ENCODE measurements at regions not wholly inside any gene's neighbourhood (a gene's known extent, or its start where the extent isn't known, plus 50 kb on each side); places are given as distances from the start of the nearest gene placed in this dataset.

DNA sequence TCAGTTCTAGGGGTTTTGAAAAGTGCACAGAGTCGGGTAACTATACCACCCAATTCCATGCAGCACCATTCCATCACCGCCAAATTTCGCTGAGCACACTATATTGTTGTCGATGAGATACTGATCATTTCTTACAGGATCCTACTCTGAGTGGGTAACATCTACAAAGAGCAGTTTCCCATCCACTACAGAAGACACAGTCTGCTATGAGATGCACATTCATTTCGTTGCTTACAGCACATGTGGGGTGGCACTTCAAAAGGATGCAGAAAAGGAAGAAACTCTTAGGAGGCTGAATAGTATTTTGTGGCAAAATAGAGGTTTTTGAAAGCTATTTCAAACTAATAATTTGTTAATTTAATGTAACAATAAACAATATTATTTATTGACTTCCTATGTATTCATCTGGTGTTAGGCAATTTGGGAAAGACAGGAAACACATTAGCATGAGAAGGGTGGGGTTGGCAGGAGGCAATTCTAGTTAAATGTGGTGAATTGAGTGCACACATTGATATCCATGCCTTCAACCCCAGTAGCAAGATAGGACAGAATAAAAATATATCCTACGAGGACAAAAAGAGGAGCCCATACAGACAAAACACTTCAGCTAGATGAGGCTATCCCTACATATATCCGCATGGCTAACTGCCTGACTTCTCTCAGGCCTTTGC is 186.8 kb upstream of the PARP11 start:
- in situ Hi-C loops (cut with MboI), result no loop called here
- H3K79me2 ChIP-seq (ENCODE audit: insufficient read depth), result no peaks in the 10 kb centered on the region
- H3K9me2 ChIP-seq (ENCODE audit: insufficient read depth), result no peaks in the 10 kb centered on the region
- H4K20me1 ChIP-seq (ENCODE audit: insufficient read depth), result no peaks in the 10 kb centered on the region
- no peak for TF ChIP-seq EZH2phosphoT487 (IDR thresholded peaks at IDR 0.05; ENCODE audit: insufficient read depth, low read depth)
- no peak for TF ChIP-seq EZH2 (IDR thresholded peaks at IDR 0.05; ENCODE audit: insufficient read depth, poor library complexity, severe bottlenecking)
- no peaks in the 10 kb centered on the region for H3F3A ChIP-seq (ENCODE audit: insufficient read depth)
- no peaks in the 10 kb centered on the region for H3K9me3 ChIP-seq (ENCODE audit: low read depth)
- WGBS, 2 experiments (ENCODE audit: low coverage in 1 of 2, low lambda C conversion rate in 2 of 2, missing lambda C conversion rate in 2 of 2), result 14 to 27% methylated on average over 7 of the region's 7 CpGs
- no peak overlapping the region for H3K4me3 ChIP-seq
- H3K27ac ChIP-seq, result no peak overlapping the region
- peaks cover 5% of the 10 kb centered on the region; the same call in 1 of the 2 replicates for H3K27me3 ChIP-seq (replicated peaks; ENCODE audit: insufficient read depth)
- H3K36me3 ChIP-seq (ENCODE audit: low read depth), result no peaks in the 10 kb centered on the region
- no peaks in the 10 kb centered on the region for H3K4me1 ChIP-seq (ENCODE audit: insufficient read depth)
- no peak overlapping the region for H3K9ac ChIP-seq
- H2AFZ ChIP-seq, result no peak overlapping the region
- H3K4me2 ChIP-seq (ENCODE audit: unreplicated experiment), result no peak overlapping the region
- no peak for DNase-seq

DNA sequence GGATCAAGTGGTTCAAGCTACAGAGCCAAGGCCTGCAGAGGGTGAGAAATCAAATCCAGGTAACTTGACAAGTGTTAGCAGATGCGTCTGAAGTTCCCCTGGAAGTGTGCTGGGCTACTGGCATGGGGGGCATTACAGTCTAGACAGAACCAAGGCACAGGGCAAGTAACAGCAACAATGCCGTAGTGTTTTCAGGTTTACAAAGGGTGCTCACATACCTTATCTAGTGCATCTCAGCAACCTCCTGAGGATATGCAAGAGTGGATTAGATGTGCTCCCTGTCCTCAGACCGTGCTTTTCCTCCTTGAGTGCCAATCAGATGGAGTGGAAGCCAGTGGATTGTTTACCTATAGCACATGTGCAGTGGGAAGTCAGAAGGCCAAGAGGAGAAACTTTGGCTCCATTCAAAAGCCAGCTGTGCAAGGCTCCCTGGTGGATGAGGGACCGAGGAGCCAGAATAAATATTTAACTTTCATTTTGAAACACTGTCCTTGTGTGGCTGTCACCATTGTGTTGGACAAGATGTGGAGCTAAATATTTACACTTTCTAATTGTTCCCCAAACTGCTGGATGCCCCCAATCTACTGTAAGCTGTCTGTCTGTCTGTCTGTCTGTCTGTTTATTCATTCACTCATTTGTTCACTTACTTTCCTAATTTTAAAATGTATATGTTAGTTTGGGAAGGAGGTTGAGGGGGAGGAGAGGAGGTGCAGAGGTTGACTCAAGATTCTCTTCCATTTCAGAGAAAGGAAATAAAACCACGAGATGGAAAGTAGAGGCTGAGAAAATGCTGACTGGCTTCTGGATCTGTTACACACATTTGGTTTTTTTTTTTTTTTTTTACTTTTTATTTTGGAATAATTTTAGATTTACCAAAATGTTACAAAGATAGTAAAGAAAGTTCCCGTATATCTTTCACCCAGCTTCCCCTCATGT is 184.0 kb upstream of the PARP11 start:
- H3K9me3 ChIP-seq (ENCODE audit: low read depth), result no peaks in the 10 kb centered on the region
- H3K4me3 ChIP-seq, result no peak overlapping the region
- H3K27ac ChIP-seq, result no peak overlapping the region
- H4K20me1 ChIP-seq (ENCODE audit: insufficient read depth), result no peaks in the 10 kb centered on the region
- H3K4me1 ChIP-seq (ENCODE audit: insufficient read depth), result no peaks in the 10 kb centered on the region
- WGBS, 2 experiments (ENCODE audit: low coverage in 1 of 2, low lambda C conversion rate in 2 of 2, missing lambda C conversion rate in 2 of 2), result 20 to 23% methylated on average over 6 of the region's 6 CpGs
- no peaks in the 10 kb centered on the region for H3K36me3 ChIP-seq (ENCODE audit: low read depth)
- no peak overlapping the region for H2AFZ ChIP-seq
- H3K27me3 ChIP-seq (replicated peaks; ENCODE audit: insufficient read depth), result peaks cover 5% of the 10 kb centered on the region
- H3K9ac ChIP-seq, result no peak overlapping the region
- no peak for DNase-seq
- in situ Hi-C loops (cut with MboI), result no loop called here
- no peaks in the 10 kb centered on the region for H3F3A ChIP-seq (ENCODE audit: insufficient read depth)
- H3K79me2 ChIP-seq (ENCODE audit: insufficient read depth), result no peaks in the 10 kb centered on the region
- no peaks in the 10 kb centered on the region for H3K9me2 ChIP-seq (ENCODE audit: insufficient read depth)
- H3K4me2 ChIP-seq (ENCODE audit: unreplicated experiment), result no peak overlapping the region
- TF ChIP-seq EZH2 (IDR thresholded peaks at IDR 0.05; ENCODE audit: insufficient read depth, poor library complexity, severe bottlenecking) (no peak), EZH2phosphoT487 (IDR thresholded peaks at IDR 0.05; ENCODE audit: insufficient read depth, low read depth) (no peak)

DNA sequence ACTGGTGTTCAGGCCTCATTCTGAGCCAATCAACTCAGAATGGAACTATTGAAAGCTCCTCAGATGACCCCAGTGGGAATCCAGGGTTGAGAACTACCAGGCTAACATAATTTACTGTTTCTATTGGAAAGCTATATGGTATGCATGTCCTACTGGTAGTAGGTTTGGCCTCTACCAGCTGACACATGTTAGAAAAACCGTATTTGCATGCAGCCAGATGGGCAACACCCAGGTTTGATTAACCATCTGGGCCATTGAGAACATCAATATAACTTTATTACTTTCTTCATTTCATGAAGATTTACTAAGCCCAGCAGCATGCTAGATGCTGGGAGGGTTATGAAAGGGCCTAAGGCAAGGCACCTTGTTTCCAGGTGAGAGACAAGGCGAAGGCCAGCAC is 181.4 kb upstream of the PARP11 start:
- WGBS, 2 experiments (ENCODE audit: low coverage in 1 of 2, low lambda C conversion rate in 2 of 2, missing lambda C conversion rate in 2 of 2), result 6 to 8% methylated on average over 2 of the region's 2 CpGs
- no peak for DNase-seq
- H3F3A ChIP-seq (ENCODE audit: insufficient read depth), result no peaks in the 10 kb centered on the region
- H3K79me2 ChIP-seq (ENCODE audit: insufficient read depth), result no peaks in the 10 kb centered on the region
- H3K27me3 ChIP-seq (replicated peaks; ENCODE audit: insufficient read depth), result peaks cover 5% of the 10 kb centered on the region
- H3K4me1 ChIP-seq (ENCODE audit: insufficient read depth), result no peaks in the 10 kb centered on the region
- H3K9me3 ChIP-seq (ENCODE audit: low read depth), result no peaks in the 10 kb centered on the region
- TF ChIP-seq EZH2 (IDR thresholded peaks at IDR 0.05; ENCODE audit: insufficient read depth, poor library complexity, severe bottlenecking) (no peak), EZH2phosphoT487 (IDR thresholded peaks at IDR 0.05; ENCODE audit: insufficient read depth, low read depth) (no peak)
- no peak overlapping the region for H3K9ac ChIP-seq
- H3K9me2 ChIP-seq (ENCODE audit: insufficient read depth), result no peaks in the 10 kb centered on the region
- no peak overlapping the region for H2AFZ ChIP-seq
- no peak overlapping the region for H3K4me3 ChIP-seq
- in situ Hi-C loops (cut with MboI), result no loop called here
- H4K20me1 ChIP-seq (ENCODE audit: insufficient read depth), result no peaks in the 10 kb centered on the region
- H3K36me3 ChIP-seq (ENCODE audit: low read depth), result no peaks in the 10 kb centered on the region
- H3K27ac ChIP-seq, result no peak overlapping the region
- no peak overlapping the region for H3K4me2 ChIP-seq (ENCODE audit: unreplicated experiment)

DNA sequence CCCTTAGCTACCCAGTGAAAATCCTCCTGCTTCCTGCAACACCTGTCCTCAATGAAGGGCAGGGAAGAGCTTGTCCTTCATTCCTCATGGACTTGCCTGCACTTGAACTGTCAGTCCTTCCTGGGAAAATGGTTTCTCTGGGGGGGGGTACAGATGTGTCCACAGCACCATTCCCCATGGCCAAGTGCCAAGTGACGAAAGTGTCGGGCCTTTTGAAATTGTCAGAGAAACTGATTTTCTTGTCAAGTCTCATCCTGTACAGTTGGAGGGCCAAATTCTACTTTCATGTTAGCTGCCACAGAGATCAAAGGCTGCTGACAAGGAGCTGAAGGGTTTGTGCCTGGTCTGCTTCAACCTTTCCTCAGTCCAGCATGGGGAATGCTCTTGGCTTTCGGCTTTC is 179.5 kb upstream of the PARP11 start:
- peaks cover under 1% of the 10 kb centered on the region for H3K27me3 ChIP-seq (replicated peaks; ENCODE audit: insufficient read depth)
- 21 to 23% methylated on average over 3 of the region's 3 CpGs for WGBS, 2 experiments (ENCODE audit: low coverage in 1 of 2, low lambda C conversion rate in 2 of 2, missing lambda C conversion rate in 2 of 2)
- H3K9ac ChIP-seq, result no peak overlapping the region
- TF ChIP-seq EZH2 (IDR thresholded peaks at IDR 0.05; ENCODE audit: insufficient read depth, poor library complexity, severe bottlenecking), result no peak
- TF ChIP-seq EZH2phosphoT487 (IDR thresholded peaks at IDR 0.05; ENCODE audit: insufficient read depth, low read depth), result no peak
- H3K9me2 ChIP-seq (ENCODE audit: insufficient read depth), result no peaks in the 10 kb centered on the region
- no peaks in the 10 kb centered on the region for H3K79me2 ChIP-seq (ENCODE audit: insufficient read depth)
- no peaks in the 10 kb centered on the region for H3F3A ChIP-seq (ENCODE audit: insufficient read depth)
- no peak for DNase-seq
- no peaks in the 10 kb centered on the region for H3K9me3 ChIP-seq (ENCODE audit: low read depth)
- in situ Hi-C loops (cut with MboI), result no loop called here
- H3K4me2 ChIP-seq (ENCODE audit: unreplicated experiment), result no peak overlapping the region
- H3K4me1 ChIP-seq (ENCODE audit: insufficient read depth), result no peaks in the 10 kb centered on the region
- H3K27ac ChIP-seq, result no peak overlapping the region
- no peaks in the 10 kb centered on the region for H3K36me3 ChIP-seq (ENCODE audit: low read depth)
- no peak overlapping the region for H3K4me3 ChIP-seq
- no peaks in the 10 kb centered on the region for H4K20me1 ChIP-seq (ENCODE audit: insufficient read depth)
- H2AFZ ChIP-seq, result no peak overlapping the region
